Kidney (tissue), 13 donors: ENCODE measurements at regions not wholly inside any gene's neighbourhood (a gene's known extent, or its start where the extent isn't known, plus 50 kb on each side); places are given as distances from the start of the nearest gene placed in this dataset.

ENCODE experiments used
- DNase-seq, 5 donors: peaks; one replicate each; pipeline ENCODE4 v3.0.0-alpha.2; 2013 to 2020
- FAIRE-seq: peaks from 2 replicates; lab custom pipeline; 2012; peaks lifted over from hg19 to GRCh38; lab: Jason Lieb, UNC
- H3K27ac ChIP-seq, 2 donors: one replicate each; pipeline ENCODE4 v1.7.0; 2013; ENCODE audit warnings: low read depth in 2 of 2, low read length in 2 of 2, inconsistent platforms in 1 of 2
- H3K27me3 ChIP-seq: one replicate; pipeline ENCODE4 v1.7.1; 2013; ENCODE audit warnings: low read length, inconsistent platforms; ENCODE audit not compliant: control insufficient read depth, insufficient read depth
- H3K36me3 ChIP-seq, 3 donors: one replicate each; pipeline versions ENCODE4 v1.7.0 to v1.7.1; 2013; ENCODE audit warnings: low read length in 3 of 3, control low read depth in 1 of 3, inconsistent platforms in 1 of 3; ENCODE audit not compliant: insufficient read depth in 3 of 3, control insufficient read depth in 2 of 3
- H3K4me1 ChIP-seq, 3 donors: one replicate each; pipeline versions ENCODE4 v1.7.0 to v1.7.1; 2013; ENCODE audit warnings: low read length in 3 of 3, inconsistent platforms in 1 of 3, low read depth in 1 of 3; ENCODE audit not compliant: control insufficient read depth in 2 of 3, insufficient read depth in 2 of 3
- H3K4me3 ChIP-seq, 3 donors: one replicate each; pipeline versions ENCODE4 v1.7.0 to v1.8.1; 2013; ENCODE audit warnings: low read length in 3 of 3, control low read depth in 1 of 3, inconsistent platforms in 1 of 3
- H3K9ac ChIP-seq, 3 donors: one replicate each; pipeline versions ENCODE4 v1.7.0 to v1.7.1; 2013; ENCODE audit warnings: low read length in 3 of 3, control low read depth in 1 of 3, inconsistent platforms in 1 of 3
- H3K9me3 ChIP-seq, 3 donors: one replicate each; pipeline versions ENCODE4 v1.7.0 to v1.7.1; 2013; ENCODE audit warnings: low read length in 3 of 3, control low read depth in 1 of 3, inconsistent platforms in 1 of 3; ENCODE audit not compliant: control insufficient read depth in 2 of 3, insufficient read depth in 1 of 3
- intact Hi-C: fragments of 100-400 bp; cut with DNase I; formaldehyde crosslinking; loops from one replicate; pipeline ENCODE4 v1.11.1; 2022
- TF ChIP-seq, protein P1 (sequence below): IDR thresholded peaks from 3 replicates; pipeline ENCODE4 v1.5.1; 2012; ENCODE audit warnings: mild to moderate bottlenecking, moderate library complexity, borderline replicate concordance; ENCODE audit not compliant: insufficient read depth; ENCODE audit errors: extremely low read depth
- donor health status: control.
- donor health status: control.
- donor health status: control.
- donor health status: control.
- donor health status: control.
- donor health status: DM: yes; HTN: yes; CAD: no.
- donor health status: Normal renal cell carcinoma (clear cell type).

DNA sequence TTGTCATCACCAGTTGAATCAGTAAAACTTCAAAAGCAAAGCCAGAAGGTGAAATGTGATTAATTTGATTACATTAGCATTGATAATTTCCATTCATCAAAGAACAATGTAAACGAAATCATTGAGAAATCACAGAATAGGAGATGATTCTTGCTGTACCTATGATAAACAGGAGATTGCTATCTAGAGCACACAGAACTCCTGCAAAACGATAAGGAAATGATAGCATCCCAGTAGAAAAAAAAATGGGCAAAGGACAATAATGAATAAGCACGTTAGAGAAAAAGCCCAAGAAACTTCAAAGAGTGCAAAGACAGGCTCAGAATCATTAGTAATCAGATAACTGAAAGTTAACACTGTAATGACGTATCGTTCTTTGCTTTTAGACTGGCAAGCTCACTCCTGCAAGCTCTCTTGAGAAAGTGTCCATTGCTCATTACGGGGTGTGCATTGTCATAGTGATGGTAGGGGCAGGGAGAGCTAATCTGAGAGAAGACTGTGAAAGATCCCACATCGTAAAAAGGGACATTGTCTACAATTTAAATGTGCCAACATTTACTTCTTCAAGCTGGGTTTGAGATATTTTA lies 143.6 kb downstream of the SPP2 start:
- intact Hi-C loops, result no loop called here
- H3K27ac ChIP-seq, result no peak overlapping the region
- no peaks in the 10 kb centered on the region for H3K9me3 ChIP-seq
- H3K9ac ChIP-seq, result no peak overlapping the region
- no peaks in the 10 kb centered on the region for H3K36me3 ChIP-seq
- no peak overlapping the region for H3K4me3 ChIP-seq
- TF ChIP-seq, protein P1, sequence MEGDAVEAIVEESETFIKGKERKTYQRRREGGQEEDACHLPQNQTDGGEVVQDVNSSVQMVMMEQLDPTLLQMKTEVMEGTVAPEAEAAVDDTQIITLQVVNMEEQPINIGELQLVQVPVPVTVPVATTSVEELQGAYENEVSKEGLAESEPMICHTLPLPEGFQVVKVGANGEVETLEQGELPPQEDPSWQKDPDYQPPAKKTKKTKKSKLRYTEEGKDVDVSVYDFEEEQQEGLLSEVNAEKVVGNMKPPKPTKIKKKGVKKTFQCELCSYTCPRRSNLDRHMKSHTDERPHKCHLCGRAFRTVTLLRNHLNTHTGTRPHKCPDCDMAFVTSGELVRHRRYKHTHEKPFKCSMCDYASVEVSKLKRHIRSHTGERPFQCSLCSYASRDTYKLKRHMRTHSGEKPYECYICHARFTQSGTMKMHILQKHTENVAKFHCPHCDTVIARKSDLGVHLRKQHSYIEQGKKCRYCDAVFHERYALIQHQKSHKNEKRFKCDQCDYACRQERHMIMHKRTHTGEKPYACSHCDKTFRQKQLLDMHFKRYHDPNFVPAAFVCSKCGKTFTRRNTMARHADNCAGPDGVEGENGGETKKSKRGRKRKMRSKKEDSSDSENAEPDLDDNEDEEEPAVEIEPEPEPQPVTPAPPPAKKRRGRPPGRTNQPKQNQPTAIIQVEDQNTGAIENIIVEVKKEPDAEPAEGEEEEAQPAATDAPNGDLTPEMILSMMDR, result no peak
- no peaks in the 10 kb centered on the region for H3K4me1 ChIP-seq
- FAIRE-seq (no peak), DNase-seq (no peak)
- no peaks in the 10 kb centered on the region for H3K27me3 ChIP-seq

DNA sequence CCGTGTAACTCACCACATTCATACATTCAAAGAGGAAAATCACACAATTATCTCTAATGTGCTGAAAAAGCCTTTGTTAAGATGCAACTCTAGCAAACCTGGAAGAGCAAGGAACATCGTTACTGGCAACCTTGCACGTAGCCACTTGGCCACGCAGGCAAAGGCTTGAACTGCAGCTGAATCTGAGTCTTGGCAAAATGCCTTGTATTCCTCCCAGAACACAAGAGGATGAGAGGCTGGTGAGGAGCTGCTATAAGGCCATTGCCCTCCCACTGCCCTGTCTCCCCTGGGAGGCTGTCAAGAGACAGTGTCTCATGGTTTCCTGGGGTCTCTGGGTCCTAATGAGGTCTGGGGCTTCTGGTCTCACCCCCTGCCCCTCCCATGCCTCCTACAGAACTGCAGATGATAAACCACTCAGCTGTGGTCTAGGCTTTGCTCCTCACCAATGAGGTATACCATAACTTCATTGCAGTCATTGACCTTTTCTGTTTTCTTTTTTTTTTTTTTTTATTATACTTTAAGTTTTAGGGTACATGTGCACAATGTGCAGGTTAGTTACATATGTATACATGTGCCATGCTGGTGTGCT lies 141.4 kb downstream of the SPP2 start:
- FAIRE-seq (no peak), DNase-seq (no peak)
- Histone ChIP-seq H3K9me3 (no peaks in the 10 kb centered on the region), H3K4me1 (no peaks in the 10 kb centered on the region), H3K4me3 (no peak overlapping the region), H3K36me3 (no peaks in the 10 kb centered on the region), H3K9ac (no peak overlapping the region), H3K27ac (no peak overlapping the region), H3K27me3 (no peaks in the 10 kb centered on the region)
- intact Hi-C loops, result no loop called here
- TF ChIP-seq, protein P1, result no peak

DNA sequence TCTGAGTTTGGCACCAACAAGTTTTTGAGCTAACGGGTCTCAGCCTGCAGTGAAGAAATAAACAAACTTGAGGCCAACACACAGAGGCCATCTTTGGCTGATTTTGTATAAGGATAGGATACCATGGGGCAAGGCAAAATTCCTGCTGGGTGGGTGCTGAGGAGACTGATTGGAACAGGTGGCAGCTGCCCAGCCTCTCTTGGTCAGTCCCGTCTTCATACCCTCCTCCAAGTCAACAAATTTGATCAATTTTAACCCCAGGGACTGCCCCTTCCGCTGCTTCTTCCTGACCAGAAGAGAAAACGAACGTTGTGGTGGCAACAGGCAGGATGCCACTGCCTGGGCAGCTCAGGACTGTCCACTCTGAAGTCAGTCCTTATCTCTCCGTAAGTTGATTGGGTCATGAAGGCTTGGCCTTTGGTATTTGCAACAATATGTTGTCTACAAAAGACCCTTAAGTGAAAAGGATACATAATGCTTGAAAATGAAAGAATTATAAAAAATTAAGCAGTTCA lies 139.3 kb downstream of the SPP2 start:
- FAIRE-seq (no peak), DNase-seq (no peak)
- Histone ChIP-seq H3K9me3 (no peaks in the 10 kb centered on the region), H3K9ac (no peak overlapping the region), H3K27ac (no peak overlapping the region), H3K4me1 (no peaks in the 10 kb centered on the region), H3K36me3 (no peaks in the 10 kb centered on the region), H3K27me3 (no peaks in the 10 kb centered on the region), H3K4me3 (no peak overlapping the region)
- TF ChIP-seq, protein P1, result no peak
- intact Hi-C loops, result no loop called here
